MCF 10A (cell line): ENCODE measurements at regions not wholly inside any gene's neighbourhood (a gene's known extent, or its start where the extent isn't known, plus 50 kb on each side); places are given as distances from the start of the nearest gene placed in this dataset.

Experiments used
- BruUV-seq: library from RNA; stranded (reverse); fragments of 400-500 nt; replicated peaks from 2 replicates; lab custom pipeline; 2021; lab: Mats Ljungman, UMichigan
- CTCF ChIA-PET: fragments of 300-600 bp; sonication (Branson Sonifier 250); formaldehyde crosslinking; extraction: SDS; loops from one replicate; lab custom pipeline; 2021; ENCODE audit warnings: antibody characterized with exemption, inconsistent platforms; lab: Yijun Ruan, JAX
- POLR2A ChIA-PET: fragments of 300-600, 350-650 bp; sonication (Branson Sonifier 250); formaldehyde crosslinking; extraction: SDS; loops from one replicate; lab custom pipeline; 2020; ENCODE audit warnings: antibody characterized with exemption, inconsistent platforms; lab: Yijun Ruan, JAX
- DNase-seq: peaks from one replicate; pipeline ENCODE4 v3.0.0-alpha.2; 2018; ENCODE audit not compliant: unreplicated experiment
- H3K27ac Mint-ChIP-seq: one replicate; pipeline ENCODE4 v1.8.0; 2022; ENCODE audit warnings: mild to moderate bottlenecking, low read depth, mixed read lengths; ENCODE audit not compliant: unreplicated experiment
- H3K27me3 Mint-ChIP-seq: one replicate; pipeline ENCODE4 v1.8.0; 2022; ENCODE audit warnings: mixed read lengths; ENCODE audit not compliant: insufficient read depth, unreplicated experiment
- H3K36me3 Mint-ChIP-seq: one replicate; pipeline ENCODE4 v1.8.0; 2022; ENCODE audit warnings: mild to moderate bottlenecking, moderate library complexity, mixed read lengths; ENCODE audit not compliant: insufficient read depth, unreplicated experiment
- H3K4me1 Mint-ChIP-seq: one replicate; pipeline ENCODE4 v1.8.0; 2022; ENCODE audit warnings: mixed read lengths; ENCODE audit not compliant: insufficient read depth, unreplicated experiment
- H3K4me3 Mint-ChIP-seq: one replicate; pipeline ENCODE4 v1.8.0; 2022; ENCODE audit warnings: mild to moderate bottlenecking, moderate library complexity, mixed read lengths; ENCODE audit not compliant: unreplicated experiment
- H3K9me3 Mint-ChIP-seq: one replicate; pipeline ENCODE4 v1.8.0; 2022; ENCODE audit warnings: mixed read lengths; ENCODE audit not compliant: unreplicated experiment
- CTCF ChIP-seq: fragments of 200-600 bp; IDR thresholded peaks from one replicate; pipeline ENCODE4 v1.8.0; 2022; ENCODE audit warnings: antibody characterized with exemption, mild to moderate bottlenecking; ENCODE audit not compliant: unreplicated experiment
- intact Hi-C: fragments of 100-400 bp; cut with micrococcal nuclease; formaldehyde crosslinking; loops from 2 replicates; pipeline ENCODE4 v1.14.1; 2022

- POLR2A ChIA-PET = no interaction called here
- no peak for TF ChIP-seq CTCF
- no peaks in the 10 kb centered on the region for H3K4me1 Mint-ChIP-seq
- intact Hi-C loops = no loop called here
- no peak for DNase-seq
- H3K27ac Mint-ChIP-seq = no peak overlapping the region
- H3K4me3 Mint-ChIP-seq = no peak overlapping the region
- H3K9me3 Mint-ChIP-seq = no peaks in the 10 kb centered on the region
- CTCF ChIA-PET = interaction anchor here (0.7 to 1.0 kb wide), 3 partner anchors 15 to 586 kb away, joined by 3 to 4 read pairs (median 4); no protein-coding TSS in a partner anchor
- peaks cover 20% of the 10 kb centered on the region for H3K27me3 Mint-ChIP-seq
- BruUV-seq = no TSS peak
- H3K36me3 Mint-ChIP-seq = no peaks in the 10 kb centered on the region
Measured at GRCh38 chr1:58214674-58215073, 331.9 kb downstream of the OMA1 start.

GRCh38 chr1:58211869-58212268 is 334.7 kb downstream of the OMA1 start:
- Mint-ChIP-seq H3K27me3 (no peaks in the 10 kb centered on the region), H3K4me3 (no peak overlapping the region), H3K4me1 (no peaks in the 10 kb centered on the region), H3K36me3 (no peaks in the 10 kb centered on the region), H3K9me3 (no peaks in the 10 kb centered on the region), H3K27ac (no peak overlapping the region)
- intact Hi-C loops = no loop called here
- CTCF ChIA-PET = no interaction called here
- BruUV-seq = no TSS peak
- POLR2A ChIA-PET = no interaction called here
- no peak for DNase-seq
- no peak for TF ChIP-seq CTCF

GRCh38 chr1:58209575-58209974 is 337.0 kb downstream of the OMA1 start:
- Mint-ChIP-seq H3K9me3 (no peaks in the 10 kb centered on the region), H3K27me3 (no peaks in the 10 kb centered on the region), H3K36me3 (no peaks in the 10 kb centered on the region), H3K4me1 (no peaks in the 10 kb centered on the region), H3K4me3 (no peak overlapping the region), H3K27ac (no peak overlapping the region)
- TF ChIP-seq CTCF = no peak
- BruUV-seq = no TSS peak
- no peak for DNase-seq
- POLR2A ChIA-PET = no interaction called here
- CTCF ChIA-PET = no interaction called here
- intact Hi-C loops = no loop called here

GRCh38 chr1:58206749-58207148 is 339.8 kb downstream of the OMA1 start:
- intact Hi-C loops = no loop called here
- Mint-ChIP-seq H3K27ac (no peak overlapping the region), H3K36me3 (no peaks in the 10 kb centered on the region), H3K4me1 (no peaks in the 10 kb centered on the region), H3K9me3 (no peaks in the 10 kb centered on the region), H3K27me3 (no peaks in the 10 kb centered on the region), H3K4me3 (no peak overlapping the region)
- no peak for TF ChIP-seq CTCF
- no TSS peak for BruUV-seq
- CTCF ChIA-PET = interaction anchor here (0.7 to 1.0 kb wide), 3 partner anchors 11 to 1386 kb away, joined by 3 to 4 read pairs (median 4); no protein-coding TSS in a partner anchor
- POLR2A ChIA-PET = no interaction called here
- DNase-seq = peak; percentile 18
